Spleen (tissue), 7 donors: ENCODE measurements at regions not wholly inside any gene's neighbourhood (a gene's known extent, or its start where the extent isn't known, plus 50 kb on each side); places are given as distances from the start of the nearest gene placed in this dataset.

Experiments
- POLR2AphosphoS5 ChIP-seq, 3 donors: sonication (generic); formaldehyde crosslinking; IDR thresholded peaks; one replicate each; pipeline ENCODE4 v1.5.1; 2017; ENCODE audit warnings: antibody characterized with exemption in 3 of 3
- TF ChIP-seq, protein P1 (sequence below), 11 experiments: fragments of 200-600 bp in 7 of 11; fragments of 450-650 bp in 4 of 11; sonication (generic) in 4 of 11; IDR thresholded peaks in 8 of 11; conservative IDR thresholded peaks in 3 of 11; 1 replicate in 7 of 11; 2 replicates in 4 of 11; pipeline versions ENCODE4 v1.4.0 to v1.8.0; 2016 to 2021; ENCODE audit warnings: antibody characterized with exemption in 11 of 11, inconsistent platforms in 4 of 11, mild to moderate bottlenecking in 1 of 11
- donor health status: DM: no; HTN: no; CAD: no; lungs with moderate emphysema.
- donor health status: DM: no; HTN: no; CAD: no.
- donor health status: DM: no; HTN: no; CAD: no.

DNA sequence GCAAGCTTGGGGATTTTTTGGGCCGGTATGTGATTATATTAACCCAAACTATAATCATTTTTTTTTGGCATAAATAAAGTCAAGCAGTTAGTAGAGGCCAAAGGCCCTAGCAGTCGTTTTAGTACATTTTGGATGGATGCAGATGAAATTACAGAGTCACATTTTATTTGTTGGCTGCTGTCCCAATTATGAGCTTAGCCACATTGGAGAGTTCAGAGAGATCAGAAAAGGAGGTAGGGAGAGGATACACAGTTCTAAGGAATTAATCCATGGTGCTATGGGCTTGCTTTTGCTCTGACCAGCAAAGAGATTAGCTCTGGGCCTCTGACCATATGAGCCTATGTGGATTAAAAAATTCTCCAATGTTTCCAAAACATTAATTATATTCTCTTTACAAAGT lies 395.1 kb downstream of the RAPGEF2 start:
- TF ChIP-seq, protein P1, sequence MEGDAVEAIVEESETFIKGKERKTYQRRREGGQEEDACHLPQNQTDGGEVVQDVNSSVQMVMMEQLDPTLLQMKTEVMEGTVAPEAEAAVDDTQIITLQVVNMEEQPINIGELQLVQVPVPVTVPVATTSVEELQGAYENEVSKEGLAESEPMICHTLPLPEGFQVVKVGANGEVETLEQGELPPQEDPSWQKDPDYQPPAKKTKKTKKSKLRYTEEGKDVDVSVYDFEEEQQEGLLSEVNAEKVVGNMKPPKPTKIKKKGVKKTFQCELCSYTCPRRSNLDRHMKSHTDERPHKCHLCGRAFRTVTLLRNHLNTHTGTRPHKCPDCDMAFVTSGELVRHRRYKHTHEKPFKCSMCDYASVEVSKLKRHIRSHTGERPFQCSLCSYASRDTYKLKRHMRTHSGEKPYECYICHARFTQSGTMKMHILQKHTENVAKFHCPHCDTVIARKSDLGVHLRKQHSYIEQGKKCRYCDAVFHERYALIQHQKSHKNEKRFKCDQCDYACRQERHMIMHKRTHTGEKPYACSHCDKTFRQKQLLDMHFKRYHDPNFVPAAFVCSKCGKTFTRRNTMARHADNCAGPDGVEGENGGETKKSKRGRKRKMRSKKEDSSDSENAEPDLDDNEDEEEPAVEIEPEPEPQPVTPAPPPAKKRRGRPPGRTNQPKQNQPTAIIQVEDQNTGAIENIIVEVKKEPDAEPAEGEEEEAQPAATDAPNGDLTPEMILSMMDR (IDR thresholded peaks at IDR 0.05 in 8 of 11, conservative IDR thresholded peaks at IDR 0.05 in 3 of 11): no peak
- no peak for TF ChIP-seq POLR2AphosphoS5 (IDR thresholded peaks at IDR 0.05)
